Stimulated activated CD4-positive, alpha-beta T cell treated with anti-CD3 and anti-CD28 coated beads, Interleukin-4, amount 100 ng/mL, for 48 hours (primary cell): ENCODE measurements at regions not wholly inside any gene's neighbourhood (a gene's known extent, or its start where the extent isn't known, plus 50 kb on each side); places are given as distances from the start of the nearest gene placed in this dataset.
"Not testable (repeated sequence)": the region's sequence is repeated elsewhere in the genome, so short reads cannot be mapped to it uniquely, and the experiment has no call there.

Source experiments
- DNase-seq, 2 donors: peaks; one replicate each; pipeline ENCODE4 v3.0.0-alpha.2; 2020; ENCODE audit warnings: low read depth in 2 of 2

DNA sequence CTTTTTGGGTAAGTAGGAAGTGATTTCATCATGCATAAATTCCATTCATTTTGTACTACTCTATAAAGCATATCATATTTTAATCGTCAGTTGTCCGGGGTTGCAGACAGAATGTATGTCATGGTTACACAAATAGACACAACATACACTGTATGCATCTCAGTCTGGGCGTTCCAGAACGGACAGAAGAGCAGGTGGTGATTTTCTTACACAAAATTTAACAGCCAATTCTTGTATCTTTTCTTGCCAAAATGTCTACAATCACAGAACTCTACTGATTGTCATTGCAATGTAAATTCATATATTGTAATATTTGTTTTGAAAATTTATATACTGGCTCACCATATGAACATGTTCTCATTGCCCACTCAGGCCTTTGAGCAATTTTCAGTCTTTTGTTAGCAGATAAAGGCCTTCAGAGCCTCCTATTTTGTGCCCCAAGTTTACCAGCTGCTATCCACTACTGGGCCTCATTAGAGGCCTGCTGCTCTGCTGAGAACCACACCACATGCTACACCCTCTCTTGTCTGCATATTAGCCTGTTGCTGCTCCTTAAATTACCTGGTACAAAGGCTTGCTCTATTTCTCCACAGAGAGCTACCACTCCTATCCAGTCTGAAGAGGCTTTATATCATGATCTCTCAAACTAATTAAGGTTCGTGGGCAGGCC lies 61.5 kb downstream of the PRDM13 start:
- no peak for DNase-seq

DNA sequence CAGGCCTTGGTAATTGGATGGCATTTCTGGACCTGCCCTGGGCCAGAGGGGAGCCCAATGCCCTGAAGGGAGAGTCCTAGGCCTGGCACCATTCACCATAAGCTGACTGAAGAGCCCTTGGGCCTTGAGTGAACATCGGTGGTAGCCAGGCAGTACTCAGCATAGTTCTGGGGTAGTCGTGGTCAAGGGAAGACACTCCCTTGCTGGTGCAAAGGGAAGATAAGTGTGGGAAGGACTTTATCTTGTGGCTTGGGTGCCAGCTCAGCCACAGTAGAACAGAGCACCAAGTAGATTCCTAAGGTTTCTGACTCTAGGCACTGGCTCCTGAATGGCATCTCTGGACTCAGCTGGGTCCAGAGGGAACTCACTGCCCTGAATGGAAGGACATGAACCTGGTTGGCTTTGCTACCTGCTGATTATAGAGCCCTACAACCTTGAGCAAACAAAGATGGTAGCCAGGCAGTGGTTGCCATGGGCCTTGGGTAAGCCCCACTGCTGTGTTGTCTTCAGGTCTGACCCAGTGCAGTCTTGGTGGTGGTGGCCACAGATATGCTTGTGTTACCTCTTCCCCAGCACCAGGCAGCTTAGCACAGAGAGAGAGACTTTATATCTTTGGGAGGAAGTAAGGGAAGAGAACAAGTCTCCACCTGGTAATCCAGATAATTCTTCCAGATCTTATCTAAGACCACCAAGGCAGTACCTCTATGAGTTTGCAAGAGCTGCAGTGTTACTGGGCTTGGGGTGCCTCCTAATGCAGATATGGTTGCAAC lies 83.5 kb downstream of the PRDM13 start:
- no peak for DNase-seq

DNA sequence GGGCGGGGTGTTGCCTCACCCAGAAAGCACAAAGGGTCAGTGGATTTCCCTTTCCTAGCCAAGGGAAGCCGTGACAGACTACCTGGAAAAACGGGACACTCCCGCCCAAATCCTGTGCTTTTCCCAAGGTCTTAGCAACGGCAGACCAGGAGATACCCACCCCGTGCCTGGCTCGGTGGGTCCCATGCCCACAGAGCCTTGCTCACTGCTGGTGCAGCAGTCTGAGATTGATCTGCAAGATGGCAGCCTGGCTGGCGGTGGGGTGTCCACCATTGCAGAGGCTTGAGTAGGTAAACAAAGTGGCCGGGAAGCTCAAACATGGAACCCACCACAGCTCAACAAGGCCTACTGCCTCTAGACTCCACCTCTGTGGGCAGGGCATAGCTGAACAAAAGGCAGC lies 95.7 kb downstream of the PRDM13 start:
- not testable (repeated sequence) for DNase-seq

DNA sequence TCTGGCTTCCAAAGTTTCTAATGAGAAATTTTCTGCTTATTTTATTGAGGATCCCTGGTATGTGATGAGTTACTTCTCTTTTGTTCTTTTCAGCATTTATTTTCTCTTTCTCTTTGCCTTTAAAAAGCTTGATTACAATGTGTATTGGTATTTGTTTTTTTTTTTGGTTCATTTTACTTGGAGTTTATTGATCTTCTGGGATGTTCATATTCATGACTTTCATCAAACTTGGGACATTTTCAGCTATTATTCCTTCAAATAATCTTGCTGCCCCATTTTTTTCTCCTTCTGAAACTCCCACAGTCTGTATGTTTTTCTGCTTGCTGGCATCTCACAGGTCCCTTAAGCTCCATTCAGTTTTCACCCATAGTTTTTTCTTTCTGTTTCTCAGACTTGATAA lies 102.4 kb downstream of the PRDM13 start:
- DNase-seq: no peak

DNA sequence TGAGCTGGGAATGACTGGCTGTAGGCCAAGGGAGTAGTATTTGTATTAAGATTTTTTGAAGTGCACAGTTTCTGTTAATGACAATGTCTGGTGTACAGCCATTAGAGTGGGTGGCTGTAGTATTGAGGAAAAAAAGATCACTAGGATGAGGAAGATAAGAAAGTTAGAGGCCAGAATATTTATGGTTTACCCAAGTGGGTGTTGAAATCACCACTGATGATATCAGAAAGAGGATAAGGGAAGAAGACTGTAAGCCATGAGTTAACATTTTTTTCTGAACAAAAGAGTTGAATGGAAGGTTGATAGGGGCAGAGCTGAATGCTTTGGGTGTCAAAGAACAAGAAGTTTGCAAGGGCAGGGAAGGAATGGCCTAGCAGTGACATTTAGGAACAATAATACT lies 104.7 kb downstream of the PRDM13 start:
- DNase-seq: no peak

DNA sequence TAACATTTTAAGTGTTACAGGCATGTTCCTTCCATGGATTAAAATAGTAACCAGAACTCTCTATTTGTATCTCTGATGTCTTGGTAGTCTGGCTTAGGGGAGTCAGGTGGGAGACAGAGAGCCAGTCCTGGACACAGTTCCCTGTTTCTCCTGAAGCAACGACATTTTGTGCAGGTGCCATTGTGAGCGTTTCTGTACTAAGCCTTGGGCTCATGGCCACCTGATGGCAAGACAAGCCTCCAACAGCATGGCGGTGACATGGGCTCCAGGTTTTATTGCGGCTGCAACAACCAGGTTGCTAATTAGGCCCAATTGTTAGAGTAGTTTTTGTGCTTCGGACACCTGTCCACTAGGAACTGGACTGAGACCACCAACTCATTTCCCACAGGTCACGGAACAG lies 105.3 kb downstream of the PRDM13 start:
- DNase-seq: no peak

- no peak for DNase-seq
These were observed 105.9 kb downstream of the PRDM13 start for GRCh38 chr6:99712519-99712918.

- DNase-seq: not testable (repeated sequence)
These were observed 115.4 kb downstream of the PRDM13 start for GRCh38 chr6:99722043-99722442.

- not testable (repeated sequence) for DNase-seq
These were observed 123.6 kb downstream of the PRDM13 start for GRCh38 chr6:99730237-99730636.

- DNase-seq: no peak
These were observed 129.7 kb downstream of the PRDM13 start for GRCh38 chr6:99736302-99736701.

- no peak for DNase-seq
These were observed 132.9 kb downstream of the PRDM13 start for GRCh38 chr6:99739526-99739925.

DNA sequence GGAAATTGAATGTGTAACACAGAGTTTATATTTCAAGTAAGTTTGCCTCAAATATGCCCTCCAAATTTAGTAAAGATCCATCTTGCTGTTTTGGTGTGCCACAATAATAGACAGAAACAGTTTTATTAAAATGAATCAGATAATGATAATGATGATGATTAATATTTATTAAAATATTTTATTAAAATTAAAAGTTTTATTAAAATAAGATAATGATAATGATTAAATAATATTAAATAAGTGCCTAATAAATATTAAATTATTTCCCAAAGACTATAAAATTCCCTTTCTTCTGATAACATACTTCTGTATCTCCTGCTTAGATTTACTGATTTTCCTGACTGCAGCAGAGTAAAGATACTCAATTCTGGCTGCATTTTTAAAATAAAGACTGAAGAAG lies 134.5 kb downstream of the PRDM13 start:
- DNase-seq: no peak

GRCh38 chr6:99743647-99744046 lies 137.0 kb downstream of the PRDM13 start:
- DNase-seq: no peak

- no peak for DNase-seq
These were observed 139.0 kb downstream of the PRDM13 start for GRCh38 chr6:99745651-99746050.

DNA sequence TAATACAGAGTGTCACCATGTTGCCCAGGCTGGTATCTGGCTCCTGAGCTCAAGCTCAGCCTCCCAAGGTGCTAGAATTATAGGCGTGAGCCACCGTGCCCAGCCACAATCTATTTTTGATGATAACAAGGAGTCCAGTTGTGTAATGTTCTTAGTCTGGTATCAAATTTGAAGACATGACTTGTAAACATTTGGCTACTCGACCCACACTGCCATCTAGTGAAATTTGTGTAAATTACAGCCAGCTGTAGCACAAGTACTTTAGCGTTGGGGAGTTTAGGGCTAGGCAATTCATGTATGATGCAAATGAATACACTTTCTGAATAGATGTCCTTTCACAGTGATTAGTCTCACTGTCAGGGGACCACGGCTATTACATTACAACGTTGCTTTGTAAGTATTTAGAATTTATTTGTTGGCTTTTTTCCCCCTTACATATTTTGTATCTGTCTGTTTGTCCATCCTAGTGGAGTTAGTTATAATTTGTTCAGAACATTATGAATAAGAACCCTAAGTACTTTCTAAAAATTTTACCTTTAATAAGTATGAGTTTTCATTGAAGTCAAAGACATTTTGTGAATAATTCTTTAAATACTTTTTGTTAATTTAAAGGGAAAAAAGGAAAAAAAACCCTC lies 139.7 kb downstream of the PRDM13 start:
- DNase-seq: peak; percentile 18 to 37

- DNase-seq: no peak
These were observed 155.1 kb downstream of the PRDM13 start for GRCh38 chr6:99761711-99762110.

DNA sequence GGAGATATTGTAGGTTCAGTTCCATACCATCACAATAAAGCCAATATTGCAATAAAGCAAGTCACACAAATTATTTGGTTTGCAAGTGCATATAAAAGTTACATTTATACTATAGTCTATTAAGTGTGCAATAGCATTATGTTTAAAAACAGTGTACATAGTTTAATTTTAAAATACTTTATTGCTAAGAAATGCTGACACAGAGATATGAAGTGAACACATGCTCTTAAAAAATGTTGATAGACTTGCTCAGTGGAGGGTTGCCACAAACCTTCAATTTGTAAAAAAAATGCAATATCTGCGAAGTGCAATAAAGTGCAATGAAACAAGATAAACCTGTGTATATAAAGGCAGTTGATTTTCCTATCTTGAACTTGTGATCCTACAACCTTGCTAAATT lies 161.5 kb downstream of the PRDM13 start:
- DNase-seq: no peak

DNA sequence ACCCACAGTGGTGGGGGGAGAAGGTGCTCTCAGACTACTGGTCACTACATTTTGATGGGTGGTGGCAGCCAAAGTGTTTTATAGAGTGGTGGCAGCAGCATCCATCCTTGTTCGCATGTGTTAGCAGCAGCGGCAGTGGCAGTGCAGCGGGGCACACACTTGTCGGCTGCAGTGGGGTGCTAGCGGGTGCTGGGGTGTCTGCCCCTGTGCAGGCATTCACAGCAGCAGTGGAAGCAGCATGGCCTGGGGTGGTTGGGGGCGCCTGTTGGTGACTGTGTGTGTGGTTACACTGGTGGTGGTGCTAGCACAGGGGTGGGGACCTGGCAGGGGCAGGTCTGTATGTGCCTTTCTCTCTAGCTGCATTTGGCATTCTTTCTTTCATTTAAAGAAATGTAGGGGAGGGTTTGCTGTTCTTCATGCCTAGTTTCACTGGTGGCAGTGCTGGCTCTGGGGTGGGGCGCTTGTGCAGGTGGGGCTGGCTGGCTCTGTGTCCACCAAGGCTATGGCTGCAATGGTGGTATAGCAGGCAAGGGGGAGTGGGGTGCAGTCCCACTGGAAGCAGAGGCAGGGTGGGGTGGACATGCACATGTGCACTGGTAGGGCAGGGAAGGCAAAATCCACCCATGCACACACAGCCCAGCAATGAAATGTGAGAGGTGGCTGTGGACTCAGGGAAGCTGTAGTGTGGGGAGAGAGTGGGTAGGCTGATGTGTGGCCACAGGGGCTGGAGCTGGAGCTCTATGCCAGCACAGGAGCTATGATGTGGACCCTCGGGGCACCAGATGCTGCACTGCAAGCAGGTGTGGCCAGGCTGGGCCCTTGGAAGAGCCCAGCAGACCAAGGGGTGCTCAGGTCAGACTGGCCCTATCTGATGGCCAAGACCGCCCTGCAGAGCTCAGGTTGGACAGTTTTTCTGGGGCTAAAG lies 173.3 kb downstream of the PRDM13 start:
- DNase-seq: no peak

- DNase-seq: no peak
These were observed 173.9 kb downstream of the PRDM13 start for GRCh38 chr6:99780556-99780885.

GRCh38 chr6:99789767-99790166 lies 183.1 kb downstream of the PRDM13 start:
- no peak for DNase-seq

GRCh38 chr6:99790679-99791078 lies 184.0 kb downstream of the PRDM13 start:
- no peak for DNase-seq

GRCh38 chr6:99801805-99802204 lies 192.2 kb downstream of the MCHR2 start:
- DNase-seq: no peak
